ENCODE measurements at regions not wholly inside any gene's neighbourhood (a gene's known extent, or its start where the extent isn't known, plus 50 kb on each side); places are given as distances from the start of the nearest gene placed in this dataset.

DNA sequence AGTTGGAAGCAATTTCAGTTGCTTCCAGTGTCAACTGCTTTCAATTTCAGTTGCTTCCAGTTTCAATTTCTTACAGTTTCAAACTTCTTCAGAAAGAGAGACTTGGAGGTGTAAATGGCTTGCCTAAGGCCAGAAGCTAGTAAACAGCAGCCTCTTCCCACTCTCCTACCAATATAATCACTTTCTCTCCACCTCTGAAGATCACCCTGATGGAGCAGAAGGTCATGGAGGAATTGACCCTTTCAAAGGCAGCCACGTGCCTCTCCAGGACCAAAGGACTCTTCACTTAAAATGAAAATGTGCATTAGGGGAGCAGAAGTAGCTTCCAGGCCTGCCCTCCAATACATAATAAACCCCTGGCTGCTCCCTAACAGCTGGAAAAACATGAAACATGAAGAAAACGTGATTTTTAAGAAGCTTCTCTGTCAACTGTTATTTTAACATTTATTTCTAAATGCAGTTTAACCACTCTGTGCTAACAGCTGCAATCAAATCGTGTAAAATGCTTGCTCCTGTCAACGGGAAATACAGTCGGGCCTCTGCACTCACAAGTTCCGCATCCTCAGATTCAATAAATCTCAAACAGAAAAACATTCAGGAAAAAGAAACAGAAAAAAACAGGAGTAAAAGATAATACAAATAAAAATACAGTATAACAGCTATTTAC lies 1020.6 kb downstream of the XPNPEP1 start (continued):
- no peak for TF ChIP-seq GFI1B (tag by site-specific recombination; IDR thresholded peaks at IDR 0.05)
- TF ChIP-seq, protein P1, sequence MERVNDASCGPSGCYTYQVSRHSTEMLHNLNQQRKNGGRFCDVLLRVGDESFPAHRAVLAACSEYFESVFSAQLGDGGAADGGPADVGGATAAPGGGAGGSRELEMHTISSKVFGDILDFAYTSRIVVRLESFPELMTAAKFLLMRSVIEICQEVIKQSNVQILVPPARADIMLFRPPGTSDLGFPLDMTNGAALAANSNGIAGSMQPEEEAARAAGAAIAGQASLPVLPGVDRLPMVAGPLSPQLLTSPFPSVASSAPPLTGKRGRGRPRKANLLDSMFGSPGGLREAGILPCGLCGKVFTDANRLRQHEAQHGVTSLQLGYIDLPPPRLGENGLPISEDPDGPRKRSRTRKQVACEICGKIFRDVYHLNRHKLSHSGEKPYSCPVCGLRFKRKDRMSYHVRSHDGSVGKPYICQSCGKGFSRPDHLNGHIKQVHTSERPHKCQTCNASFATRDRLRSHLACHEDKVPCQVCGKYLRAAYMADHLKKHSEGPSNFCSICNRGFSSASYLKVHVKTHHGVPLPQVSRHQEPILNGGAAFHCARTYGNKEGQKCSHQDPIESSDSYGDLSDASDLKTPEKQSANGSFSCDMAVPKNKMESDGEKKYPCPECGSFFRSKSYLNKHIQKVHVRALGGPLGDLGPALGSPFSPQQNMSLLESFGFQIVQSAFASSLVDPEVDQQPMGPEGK (tag by site-specific recombination; IDR thresholded peaks at IDR 0.05) = no peak
- TF ChIP-seq, protein P2, sequence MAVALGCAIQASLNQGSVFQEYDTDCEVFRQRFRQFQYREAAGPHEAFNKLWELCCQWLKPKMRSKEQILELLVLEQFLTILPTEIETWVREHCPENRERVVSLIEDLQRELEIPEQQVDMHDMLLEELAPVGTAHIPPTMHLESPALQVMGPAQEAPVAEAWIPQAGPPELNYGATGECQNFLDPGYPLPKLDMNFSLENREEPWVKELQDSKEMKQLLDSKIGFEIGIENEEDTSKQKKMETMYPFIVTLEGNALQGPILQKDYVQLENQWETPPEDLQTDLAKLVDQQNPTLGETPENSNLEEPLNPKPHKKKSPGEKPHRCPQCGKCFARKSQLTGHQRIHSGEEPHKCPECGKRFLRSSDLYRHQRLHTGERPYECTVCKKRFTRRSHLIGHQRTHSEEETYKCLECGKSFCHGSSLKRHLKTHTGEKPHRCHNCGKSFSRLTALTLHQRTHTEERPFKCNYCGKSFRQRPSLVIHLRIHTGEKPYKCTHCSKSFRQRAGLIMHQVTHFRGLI (tag by site-specific recombination; IDR thresholded peaks at IDR 0.05) = no peak
- TF ChIP-seq ZNF768 (tag by site-specific recombination; IDR thresholded peaks at IDR 0.05) = no peak
- TF ChIP-seq, protein P3, sequence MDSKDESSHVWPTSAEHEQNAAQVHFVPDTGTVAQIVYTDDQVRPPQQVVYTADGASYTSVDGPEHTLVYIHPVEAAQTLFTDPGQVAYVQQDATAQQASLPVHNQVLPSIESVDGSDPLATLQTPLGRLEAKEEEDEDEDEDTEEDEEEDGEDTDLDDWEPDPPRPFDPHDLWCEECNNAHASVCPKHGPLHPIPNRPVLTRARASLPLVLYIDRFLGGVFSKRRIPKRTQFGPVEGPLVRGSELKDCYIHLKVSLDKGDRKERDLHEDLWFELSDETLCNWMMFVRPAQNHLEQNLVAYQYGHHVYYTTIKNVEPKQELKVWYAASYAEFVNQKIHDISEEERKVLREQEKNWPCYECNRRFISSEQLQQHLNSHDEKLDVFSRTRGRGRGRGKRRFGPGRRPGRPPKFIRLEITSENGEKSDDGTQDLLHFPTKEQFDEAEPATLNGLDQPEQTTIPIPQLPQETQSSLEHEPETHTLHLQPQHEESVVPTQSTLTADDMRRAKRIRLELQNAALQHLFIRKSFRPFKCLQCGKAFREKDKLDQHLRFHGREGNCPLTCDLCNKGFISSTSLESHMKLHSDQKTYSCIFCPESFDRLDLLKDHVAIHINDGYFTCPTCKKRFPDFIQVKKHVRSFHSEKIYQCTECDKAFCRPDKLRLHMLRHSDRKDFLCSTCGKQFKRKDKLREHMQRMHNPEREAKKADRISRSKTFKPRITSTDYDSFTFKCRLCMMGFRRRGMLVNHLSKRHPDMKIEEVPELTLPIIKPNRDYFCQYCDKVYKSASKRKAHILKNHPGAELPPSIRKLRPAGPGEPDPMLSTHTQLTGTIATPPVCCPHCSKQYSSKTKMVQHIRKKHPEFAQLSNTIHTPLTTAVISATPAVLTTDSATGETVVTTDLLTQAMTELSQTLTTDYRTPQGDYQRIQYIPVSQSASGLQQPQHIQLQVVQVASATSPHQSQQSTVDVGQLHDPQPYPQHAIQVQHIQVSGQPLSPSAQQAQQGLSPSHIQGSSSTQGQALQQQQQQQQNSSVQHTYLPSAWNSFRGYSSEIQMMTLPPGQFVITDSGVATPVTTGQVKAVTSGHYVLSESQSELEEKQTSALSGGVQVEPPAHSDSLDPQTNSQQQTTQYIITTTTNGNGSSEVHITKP (tag by site-specific recombination; IDR thresholded peaks at IDR 0.05) = no peak
- TF ChIP-seq, protein P4, sequence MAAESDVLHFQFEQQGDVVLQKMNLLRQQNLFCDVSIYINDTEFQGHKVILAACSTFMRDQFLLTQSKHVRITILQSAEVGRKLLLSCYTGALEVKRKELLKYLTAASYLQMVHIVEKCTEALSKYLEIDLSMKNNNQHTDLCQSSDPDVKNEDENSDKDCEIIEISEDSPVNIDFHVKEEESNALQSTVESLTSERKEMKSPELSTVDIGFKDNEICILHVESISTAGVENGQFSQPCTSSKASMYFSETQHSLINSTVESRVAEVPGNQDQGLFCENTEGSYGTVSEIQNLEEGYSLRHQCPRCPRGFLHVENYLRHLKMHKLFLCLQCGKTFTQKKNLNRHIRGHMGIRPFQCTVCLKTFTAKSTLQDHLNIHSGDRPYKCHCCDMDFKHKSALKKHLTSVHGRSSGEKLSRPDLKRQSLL (tag by site-specific recombination; IDR thresholded peaks at IDR 0.05) = no peak
- TF ChIP-seq KLF8 (tag by site-specific recombination; IDR thresholded peaks at IDR 0.05) = no peak
- TF ChIP-seq ZNF416 (tag by site-specific recombination; IDR thresholded peaks at IDR 0.05) = no peak

DNA sequence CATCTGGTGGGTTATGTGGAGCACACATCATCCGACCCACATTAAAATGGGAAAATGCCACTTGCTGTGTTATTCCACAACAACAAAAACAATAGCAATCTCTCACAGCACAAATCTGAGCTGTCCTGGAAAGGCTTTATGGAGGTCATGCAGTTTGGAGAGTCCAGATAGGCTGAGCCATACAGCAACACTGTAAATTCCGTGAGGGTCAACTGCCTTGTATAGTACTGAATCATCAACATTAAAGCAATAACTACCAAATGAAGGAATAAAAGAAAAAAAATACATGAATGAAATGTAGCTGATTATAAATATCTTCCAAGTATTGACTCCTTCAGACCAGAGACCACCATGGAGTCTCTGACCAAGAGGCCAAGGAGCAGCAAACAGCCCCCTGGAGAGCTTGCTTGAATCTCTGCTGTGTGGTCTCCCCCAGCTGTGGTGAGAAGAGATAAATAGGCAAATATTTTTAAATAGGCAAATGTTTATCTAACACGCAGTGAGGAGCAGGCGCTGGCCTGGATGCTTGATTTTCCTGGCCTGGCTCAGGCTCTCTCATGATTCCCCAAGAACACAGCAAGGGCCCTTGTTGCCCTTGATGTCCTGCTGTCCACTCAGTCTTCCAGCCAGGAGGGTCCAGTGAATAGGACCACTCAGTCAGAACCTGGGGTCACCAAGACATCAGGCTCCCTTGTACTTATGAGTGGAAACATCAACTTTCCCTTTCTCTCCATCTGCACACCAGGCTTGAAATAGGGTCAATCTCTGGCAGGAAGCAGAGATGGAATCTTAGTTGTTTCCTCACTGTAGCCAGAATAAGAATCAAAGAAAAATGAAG lies 1021.3 kb downstream of the XPNPEP1 start:
- Histone ChIP-seq H3K9me3 (ENCODE audit: control insufficient read depth, insufficient read depth, low read depth, low read length) (no peaks in the 10 kb centered on the region), H3K36me3 (ENCODE audit: control insufficient read depth in 2 of 2, insufficient read depth in 1 of 2, low read length in 2 of 2) (no peaks in the 10 kb centered on the region), H3K27ac (ENCODE audit: extremely low read depth, low read depth, low read length) (no peak overlapping the region), H3K4me3 (ENCODE audit: low read depth, low read length) (no peak overlapping the region), H3K4me1 (ENCODE audit: control insufficient read depth, insufficient read depth, low read length) (no peaks in the 10 kb centered on the region)
- ChIA-PET POLR2A (no interaction called here), CTCF (no interaction called here)
- TF ChIP-seq, protein P5, sequence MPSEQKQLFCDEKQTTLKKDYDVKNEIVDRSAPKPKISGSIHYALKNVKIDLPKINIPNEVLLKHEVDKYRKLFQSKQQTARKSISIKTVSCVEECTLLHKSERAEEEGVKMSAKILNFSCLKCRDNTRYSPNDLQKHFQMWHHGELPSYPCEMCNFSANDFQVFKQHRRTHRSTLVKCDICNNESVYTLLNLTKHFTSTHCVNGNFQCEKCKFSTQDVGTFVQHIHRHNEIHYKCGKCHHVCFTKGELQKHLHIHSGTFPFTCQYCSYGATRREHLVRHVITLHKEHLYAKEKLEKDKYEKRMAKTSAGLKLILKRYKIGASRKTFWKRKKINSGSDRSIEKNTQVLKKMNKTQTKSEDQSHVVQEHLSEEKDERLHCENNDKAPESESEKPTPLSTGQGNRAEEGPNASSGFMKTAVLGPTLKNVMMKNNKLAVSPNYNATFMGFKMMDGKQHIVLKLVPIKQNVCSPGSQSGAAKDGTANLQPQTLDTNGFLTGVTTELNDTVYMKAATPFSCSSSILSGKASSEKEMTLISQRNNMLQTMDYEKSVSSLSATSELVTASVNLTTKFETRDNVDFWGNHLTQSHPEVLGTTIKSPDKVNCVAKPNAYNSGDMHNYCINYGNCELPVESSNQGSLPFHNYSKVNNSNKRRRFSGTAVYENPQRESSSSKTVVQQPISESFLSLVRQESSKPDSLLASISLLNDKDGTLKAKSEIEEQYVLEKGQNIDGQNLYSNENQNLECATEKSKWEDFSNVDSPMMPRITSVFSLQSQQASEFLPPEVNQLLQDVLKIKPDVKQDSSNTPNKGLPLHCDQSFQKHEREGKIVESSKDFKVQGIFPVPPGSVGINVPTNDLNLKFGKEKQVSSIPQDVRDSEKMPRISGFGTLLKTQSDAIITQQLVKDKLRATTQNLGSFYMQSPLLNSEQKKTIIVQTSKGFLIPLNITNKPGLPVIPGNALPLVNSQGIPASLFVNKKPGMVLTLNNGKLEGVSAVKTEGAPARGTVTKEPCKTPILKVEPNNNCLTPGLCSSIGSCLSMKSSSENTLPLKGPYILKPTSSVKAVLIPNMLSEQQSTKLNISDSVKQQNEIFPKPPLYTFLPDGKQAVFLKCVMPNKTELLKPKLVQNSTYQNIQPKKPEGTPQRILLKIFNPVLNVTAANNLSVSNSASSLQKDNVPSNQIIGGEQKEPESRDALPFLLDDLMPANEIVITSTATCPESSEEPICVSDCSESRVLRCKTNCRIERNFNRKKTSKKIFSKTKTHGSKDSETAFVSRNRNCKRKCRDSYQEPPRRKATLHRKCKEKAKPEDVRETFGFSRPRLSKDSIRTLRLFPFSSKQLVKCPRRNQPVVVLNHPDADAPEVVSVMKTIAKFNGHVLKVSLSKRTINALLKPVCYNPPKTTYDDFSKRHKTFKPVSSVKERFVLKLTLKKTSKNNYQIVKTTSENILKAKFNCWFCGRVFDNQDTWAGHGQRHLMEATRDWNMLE (tag by site-specific recombination; conservative IDR thresholded peaks at IDR 0.05; ENCODE audit: low read depth) = no peak
- TF ChIP-seq ZSCAN23 (tag by site-specific recombination; IDR thresholded peaks at IDR 0.05) (no peak), FEZF1 (tag by site-specific recombination; IDR thresholded peaks at IDR 0.05) (no peak), ZNF600 (tag by site-specific recombination; IDR thresholded peaks at IDR 0.05) (no peak), GLI2 (tag by site-specific recombination; IDR thresholded peaks at IDR 0.05; ENCODE audit: borderline replicate concordance, low read depth) (no peak)
- TF ChIP-seq, protein P6, sequence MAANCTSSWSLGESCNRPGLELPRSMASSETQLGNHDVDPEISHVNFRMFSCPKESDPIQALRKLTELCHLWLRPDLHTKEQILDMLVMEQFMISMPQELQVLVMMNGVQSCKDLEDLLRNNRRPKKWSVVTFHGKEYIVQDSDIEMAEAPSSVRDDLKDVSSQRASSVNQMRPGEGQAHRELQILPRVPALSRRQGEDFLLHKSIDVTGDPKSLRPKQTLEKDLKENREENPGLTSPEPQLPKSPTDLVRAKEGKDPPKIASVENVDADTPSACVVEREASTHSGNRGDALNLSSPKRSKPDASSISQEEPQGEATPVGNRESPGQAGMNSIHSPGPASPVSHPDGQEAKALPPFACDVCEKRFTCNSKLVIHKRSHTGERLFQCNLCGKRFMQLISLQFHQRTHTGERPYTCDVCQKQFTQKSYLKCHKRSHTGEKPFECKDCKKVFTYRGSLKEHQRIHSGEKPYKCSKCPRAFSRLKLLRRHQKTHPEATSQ (tag by site-specific recombination; IDR thresholded peaks at IDR 0.05) = no peak
